ENCODE measurements at regions not wholly inside any gene's neighbourhood (a gene's known extent, or its start where the extent isn't known, plus 50 kb on each side); places are given as distances from the start of the nearest gene placed in this dataset.
"Not testable (repeated sequence)": the region's sequence is repeated elsewhere in the genome, so short reads cannot be mapped to it uniquely, and the experiment has no call there.

- ATAC-seq (no peak), DNase-seq (ENCODE audit: low spot score) (no peak)
- intact Hi-C loops (cut with DNase I) = no loop called here
Measured at GRCh38 chr18:64416990-64417389, 268.1 kb upstream of the LINC00305 start.

DNA sequence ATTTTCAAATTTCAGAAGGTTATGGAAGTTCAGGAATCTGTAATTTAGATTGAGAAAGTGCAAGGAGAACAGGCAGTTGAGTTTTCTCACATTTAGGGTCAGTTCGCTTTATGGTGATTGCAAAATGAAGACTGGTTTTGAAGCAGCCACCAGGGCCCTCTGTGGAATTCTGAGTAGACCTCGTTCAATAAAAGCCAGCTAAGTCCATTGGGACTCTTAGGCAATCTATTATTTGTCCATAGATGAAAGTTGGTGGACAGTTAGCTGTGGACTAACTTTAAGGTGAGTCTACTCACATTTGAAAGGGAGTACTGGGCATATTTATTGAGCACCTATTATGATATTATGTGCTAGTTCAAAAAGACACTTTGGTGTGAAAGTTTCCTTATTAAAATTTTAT, 266.3 kb upstream of the LINC00305 start:
- intact Hi-C loops (cut with DNase I) = no loop called here
- no peak for ATAC-seq
- no peak for DNase-seq (ENCODE audit: low spot score)

DNA sequence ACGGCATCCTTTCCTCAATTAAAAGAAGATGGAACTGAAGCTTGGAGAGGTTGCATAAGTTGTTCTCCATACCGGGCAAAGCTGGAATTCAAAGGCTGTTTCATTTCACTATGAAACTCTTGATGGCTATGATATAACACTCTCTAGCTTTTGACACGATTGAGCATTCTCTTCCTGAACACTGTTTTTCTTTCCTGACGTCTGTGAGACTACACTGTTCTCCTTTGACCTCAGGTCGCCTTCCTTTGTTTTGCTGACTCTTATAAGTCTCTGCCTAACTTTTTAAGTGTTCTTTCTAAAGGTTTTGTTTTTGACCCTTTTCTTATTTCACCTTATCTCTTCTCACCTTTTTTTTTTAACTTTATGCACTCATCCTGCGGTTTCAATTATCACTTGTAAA, 261.8 kb upstream of the LINC00305 start:
- ATAC-seq = no peak
- DNase-seq (ENCODE audit: low spot score) = no peak
- intact Hi-C loops (cut with DNase I) = no loop called here

GRCh38 chr18:64409511-64409910, 260.6 kb upstream of the LINC00305 start:
- intact Hi-C loops (cut with DNase I) = no loop called here
- ATAC-seq (no peak), DNase-seq (ENCODE audit: low spot score) (no peak)

GRCh38 chr18:64407606-64408005, 258.7 kb upstream of the LINC00305 start:
- ATAC-seq (no peak), DNase-seq (ENCODE audit: low spot score) (no peak)
- intact Hi-C loops (cut with DNase I) = no loop called here

- no peak for ATAC-seq
- intact Hi-C loops (cut with DNase I) = no loop called here
- DNase-seq (ENCODE audit: low spot score) = no peak
Measured at GRCh38 chr18:64405161-64405560, 256.3 kb upstream of the LINC00305 start.

DNA sequence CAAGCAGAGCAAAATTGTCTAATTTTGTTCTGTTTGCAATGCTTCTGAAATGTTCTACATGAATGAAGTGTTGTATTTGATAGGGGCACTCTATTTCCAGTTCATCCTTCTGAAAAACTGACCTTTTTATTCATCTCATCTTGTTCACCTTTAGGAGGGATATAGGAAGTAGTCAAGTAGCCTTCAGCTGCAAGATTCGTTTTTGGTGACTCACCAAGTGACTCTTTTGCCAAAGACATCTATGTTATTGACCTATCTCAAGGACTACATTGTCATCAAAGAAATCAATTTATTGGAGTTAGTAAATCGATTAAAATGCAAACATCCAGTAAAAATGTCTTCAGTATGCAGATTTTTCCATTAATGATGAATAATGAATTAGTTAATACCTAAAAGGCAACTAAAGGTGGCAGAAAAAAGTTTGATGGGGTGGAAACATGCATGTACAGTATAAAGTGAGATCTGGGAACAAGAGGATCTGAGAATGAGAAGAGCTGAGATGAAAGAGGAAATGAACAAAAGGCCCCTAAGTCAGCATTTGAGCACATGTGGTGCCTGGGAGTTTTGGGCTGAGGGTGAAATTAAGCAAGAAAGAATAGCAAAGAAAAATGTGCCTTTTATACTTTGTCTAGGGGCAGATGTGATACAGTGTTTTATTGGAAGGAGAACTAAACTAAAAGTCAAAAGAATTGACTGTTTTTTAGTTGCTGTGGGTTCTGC, 255.1 kb upstream of the LINC00305 start:
- intact Hi-C loops (cut with DNase I) = no loop called here
- ATAC-seq (no peak), DNase-seq (ENCODE audit: low spot score) (no peak)

DNA sequence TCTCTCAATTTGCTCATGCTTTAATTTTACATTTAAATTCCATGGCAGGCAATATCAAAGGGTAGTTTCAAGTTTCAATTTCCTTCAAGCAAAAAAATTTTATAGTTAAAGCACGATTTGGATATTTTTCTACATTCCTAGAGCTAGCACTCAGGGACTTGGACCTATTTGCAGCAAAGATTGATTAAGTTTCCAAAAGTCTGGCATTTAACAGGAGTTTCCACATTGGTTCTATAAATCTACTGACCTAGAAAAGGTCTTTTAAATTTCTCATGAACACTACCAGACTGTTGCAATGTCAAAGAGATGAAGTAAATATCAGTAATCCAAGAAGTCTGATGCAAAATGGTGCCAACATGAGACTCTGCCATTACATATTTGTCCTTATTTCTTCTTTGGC, 253.7 kb upstream of the LINC00305 start:
- ATAC-seq = no peak

GRCh38 chr18:64401268-64402060, 252.6 kb upstream of the LINC00305 start:
- ATAC-seq = no peak

More for the DNA sequence above, 253.7 kb upstream of the LINC00305 start:
- no peak for DNase-seq (ENCODE audit: low spot score)
- intact Hi-C loops (cut with DNase I) = no loop called here

GRCh38 chr18:64399566-64399965, 250.7 kb upstream of the LINC00305 start:
- no peak for ATAC-seq
- DNase-seq (ENCODE audit: low spot score) = no peak
- intact Hi-C loops (cut with DNase I) = no loop called here

More at GRCh38 chr18:64401268-64402060, 252.6 kb upstream of the LINC00305 start:
- intact Hi-C loops (cut with DNase I) = no loop called here
- no peak for DNase-seq (ENCODE audit: low spot score)

DNA sequence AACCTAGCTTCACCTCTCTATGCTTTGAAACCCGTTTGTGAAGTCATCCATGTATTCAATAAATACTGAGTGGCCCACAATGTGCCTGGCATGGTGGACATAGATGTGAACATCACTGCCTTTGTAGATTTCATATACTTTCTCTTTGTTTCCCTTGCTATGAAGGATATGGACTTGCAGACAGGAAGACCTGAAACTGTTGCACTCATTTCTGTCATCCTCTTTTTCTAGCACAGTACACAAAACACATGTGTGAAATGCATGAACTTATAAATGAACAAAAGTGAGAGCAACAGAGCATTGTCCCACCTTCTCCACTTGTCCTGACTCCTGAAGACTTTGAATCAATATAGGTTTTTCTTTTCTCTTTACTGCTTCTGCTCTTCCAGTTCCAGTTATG, 249.4 kb upstream of the LINC00305 start:
- DNase-seq (ENCODE audit: low spot score) = no peak
- no peak for ATAC-seq
- intact Hi-C loops (cut with DNase I) = no loop called here

DNA sequence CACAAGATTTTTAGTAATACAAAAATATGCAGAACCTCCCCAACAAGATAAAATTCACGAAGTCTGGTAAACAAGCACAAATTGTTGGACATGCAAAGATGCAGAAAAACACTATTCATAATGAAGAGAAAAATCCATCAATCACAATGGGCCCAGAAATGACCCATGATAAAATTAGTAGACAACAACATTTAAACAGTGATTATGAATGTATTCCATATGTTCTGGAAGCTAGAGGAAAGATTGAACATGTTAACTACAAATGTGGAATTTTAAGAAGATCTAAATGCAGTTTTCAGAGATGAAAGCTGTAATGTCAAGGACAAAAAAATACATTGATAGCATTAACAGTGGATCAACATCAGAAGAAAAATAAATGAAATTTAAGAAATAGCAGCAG, 243.3 kb upstream of the LINC00305 start:
- intact Hi-C loops (cut with DNase I) = no loop called here
- ATAC-seq (no peak), DNase-seq (ENCODE audit: low spot score) (no peak)

DNA sequence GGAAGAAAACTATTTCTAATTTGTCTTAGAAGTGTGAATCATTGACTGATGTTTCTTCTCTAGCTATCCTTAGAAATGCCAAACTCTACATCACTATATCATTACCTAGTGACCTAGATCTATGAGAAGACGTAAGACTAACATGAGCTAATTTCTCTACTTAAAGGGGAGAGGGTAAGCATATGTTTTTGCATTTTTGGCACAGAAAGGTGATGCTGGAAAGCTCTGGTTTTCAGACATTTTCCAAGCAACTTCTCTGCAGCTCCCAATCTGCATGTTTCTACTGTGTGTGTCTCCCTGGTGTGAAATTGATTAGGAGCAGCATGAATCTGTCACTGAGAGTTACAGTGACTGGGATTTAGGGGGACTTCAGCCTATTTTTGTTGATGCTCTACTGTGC, 235.2 kb upstream of the LINC00305 start:
- intact Hi-C loops (cut with DNase I) = no loop called here
- DNase-seq (ENCODE audit: low spot score) = no peak
- no peak for ATAC-seq

DNA sequence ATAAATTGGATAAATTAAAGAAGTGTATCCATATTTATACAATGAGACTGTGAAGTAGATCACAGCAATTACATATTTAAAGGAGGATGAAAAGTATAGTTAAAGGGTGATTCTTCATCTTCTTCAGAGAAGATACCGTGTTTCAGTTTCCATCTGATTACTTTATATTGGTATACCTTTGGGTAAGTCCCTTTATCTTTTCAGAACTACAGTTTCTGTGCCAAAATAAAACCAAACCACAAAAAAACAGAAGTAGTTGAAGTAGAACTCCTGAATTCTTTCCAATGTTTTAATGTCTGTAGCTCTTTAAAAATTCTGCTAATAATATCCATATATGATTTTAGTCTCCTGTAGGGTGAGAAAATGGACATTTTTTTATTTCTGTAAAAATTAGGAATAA, 231.2 kb upstream of the LINC00305 start:
- DNase-seq (ENCODE audit: low spot score) (no peak), ATAC-seq (no peak)
- intact Hi-C loops (cut with DNase I) = no loop called here

- intact Hi-C loops (cut with DNase I) = no loop called here
- ATAC-seq (no peak), DNase-seq (ENCODE audit: low spot score) (no peak)
Measured at GRCh38 chr18:64379662-64380061, 230.8 kb upstream of the LINC00305 start.

DNA sequence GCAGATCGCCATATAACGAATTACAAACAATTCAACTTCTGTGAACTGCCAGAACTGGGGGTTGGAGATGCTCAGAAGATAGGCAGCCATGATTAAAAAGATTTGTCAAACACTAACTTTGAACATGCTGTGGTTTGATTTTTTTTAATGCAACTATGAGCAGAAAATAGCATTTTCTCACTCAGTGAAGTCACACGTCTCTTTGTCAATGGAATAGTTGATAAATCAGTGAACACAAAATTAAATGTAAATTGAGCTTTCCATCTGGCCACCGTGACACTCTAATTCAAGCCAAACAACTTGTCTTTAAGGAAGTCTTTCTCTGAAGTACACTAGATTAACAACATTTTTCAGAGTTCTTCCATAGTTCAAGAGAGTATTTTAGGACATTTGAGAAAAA, 228.6 kb upstream of the LINC00305 start:
- ATAC-seq (no peak), DNase-seq (ENCODE audit: low spot score) (no peak)
- intact Hi-C loops (cut with DNase I) = no loop called here

GRCh38 chr18:64372850-64373249, 224.0 kb upstream of the LINC00305 start:
- intact Hi-C loops (cut with DNase I) = no loop called here
- no peak for ATAC-seq
- no peak for DNase-seq (ENCODE audit: low spot score)

DNA sequence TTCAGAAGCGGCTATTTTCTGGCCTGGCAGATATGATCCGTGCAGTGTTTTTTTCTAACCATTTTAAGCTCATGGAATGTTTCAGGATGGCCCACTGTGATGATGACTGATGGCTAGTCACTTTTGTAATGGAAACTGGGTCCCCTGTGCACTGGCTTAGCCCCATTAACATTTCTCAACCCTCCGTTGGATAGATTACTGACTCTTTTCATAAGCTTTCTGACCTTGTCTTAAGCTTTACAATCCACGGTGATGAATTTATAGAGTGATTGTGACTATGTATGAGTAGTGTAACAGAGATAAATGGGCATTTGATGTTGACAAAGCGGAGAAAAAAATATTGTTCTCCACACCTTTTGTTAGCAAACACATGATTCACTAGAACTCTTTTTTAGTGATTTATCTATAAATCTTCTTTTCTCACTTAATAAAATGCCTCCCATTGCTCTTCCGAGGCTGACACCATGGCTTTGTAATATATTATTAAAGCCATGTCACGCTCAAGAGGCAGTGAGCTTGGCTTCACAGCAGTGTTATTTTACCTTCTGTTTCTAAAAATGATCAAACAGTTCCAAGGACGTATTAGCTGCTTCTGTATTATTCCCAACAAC, 221.0 kb upstream of the LINC00305 start:
- ATAC-seq; DNase-seq (ENCODE audit: low spot score); intact Hi-C loops (cut with DNase I): not testable (repeated sequence)

GRCh38 chr18:64365106-64365505, 216.2 kb upstream of the LINC00305 start:
- intact Hi-C loops (cut with DNase I) = no loop called here
- ATAC-seq = no peak

GRCh38 chr18:64337673-64338072, 188.8 kb upstream of the LINC00305 start:
- DNase-seq (ENCODE audit: low spot score) (no peak), ATAC-seq (no peak)
- intact Hi-C loops (cut with DNase I) = no loop called here

More at GRCh38 chr18:64365106-64365505, 216.2 kb upstream of the LINC00305 start:
- DNase-seq (ENCODE audit: low spot score) = no peak
